Activated T-helper 2 cell treated with anti-CD3 and anti-CD28 coated beads, Interferon-gamma antibody, Interleukin-2, Interleukin-4, amounts not matched to agents 10 μg/mL and 5 μg/mL and 100 μg/mL, durations not matched to agents 14 hours and 24 hours and 36 hours (primary cell): ENCODE measurements at regions not wholly inside any gene's neighbourhood (a gene's known extent, or its start where the extent isn't known, plus 50 kb on each side); places are given as distances from the start of the nearest gene placed in this dataset.

Experiments
- DNase-seq: peaks from one replicate; pipeline ENCODE4 v3.0.0; 2021; ENCODE audit warnings: low spot score
- H3K27ac Mint-ChIP-seq: one replicate; pipeline ENCODE4 v1.8.0; 2021; ENCODE audit warnings: mixed read lengths
- H3K27me3 Mint-ChIP-seq: one replicate; pipeline ENCODE4 v1.8.0; 2021; ENCODE audit warnings: low read depth, mixed read lengths
- H3K36me3 Mint-ChIP-seq: one replicate; pipeline ENCODE4 v1.8.0; 2021; ENCODE audit warnings: low read depth, mixed read lengths
- H3K4me1 Mint-ChIP-seq: one replicate; pipeline ENCODE4 v1.8.0; 2021; ENCODE audit warnings: low read depth, mixed read lengths
- H3K4me3 Mint-ChIP-seq: one replicate; pipeline ENCODE4 v1.8.0; 2021; ENCODE audit warnings: low read depth, mild to moderate bottlenecking, moderate library complexity, mixed read lengths
- H3K9me3 Mint-ChIP-seq: one replicate; pipeline ENCODE4 v1.8.0; 2021; ENCODE audit warnings: mixed read lengths
- intact Hi-C: fragments of 100-400 bp; cut with micrococcal nuclease; formaldehyde crosslinking; loops from one replicate; pipeline ENCODE4 v1.15.1; 2023

- Mint-ChIP-seq H3K36me3 (no peaks in the 10 kb centered on the region), H3K4me1 (peaks cover 9% of the 10 kb centered on the region), H3K27me3 (peaks cover 11% of the 10 kb centered on the region), H3K4me3 (no peak overlapping the region), H3K9me3 (no peaks in the 10 kb centered on the region), H3K27ac (no peak overlapping the region)
- no peak for DNase-seq
- intact Hi-C loops, result no loop called here
Measured at GRCh38 chr17:33514369-33514768, 221.3 kb upstream of the ASIC2 start.

- peaks cover 6% of the 10 kb centered on the region for H3K27me3 Mint-ChIP-seq
- intact Hi-C loops, result no loop called here
- no peaks in the 10 kb centered on the region for H3K9me3 Mint-ChIP-seq
- H3K27ac Mint-ChIP-seq, result no peak overlapping the region
- H3K36me3 Mint-ChIP-seq, result no peaks in the 10 kb centered on the region
- H3K4me1 Mint-ChIP-seq, result peaks cover 9% of the 10 kb centered on the region
- no peak for DNase-seq
- no peak overlapping the region for H3K4me3 Mint-ChIP-seq
Measured at GRCh38 chr17:33515974-33516373, 222.9 kb upstream of the ASIC2 start.

- DNase-seq, result no peak
- intact Hi-C loops, result no loop called here
- H3K9me3 Mint-ChIP-seq, result no peaks in the 10 kb centered on the region
- H3K4me1 Mint-ChIP-seq, result peaks cover 3% of the 10 kb centered on the region
- H3K36me3 Mint-ChIP-seq, result no peaks in the 10 kb centered on the region
- H3K4me3 Mint-ChIP-seq, result no peak overlapping the region
- H3K27me3 Mint-ChIP-seq, result peaks cover 3% of the 10 kb centered on the region
- no peak overlapping the region for H3K27ac Mint-ChIP-seq
Measured at GRCh38 chr17:33516645-33517044, 223.6 kb upstream of the ASIC2 start.

GRCh38 chr17:33517746-33518145, 224.7 kb upstream of the ASIC2 start:
- intact Hi-C loops, result no loop called here
- Mint-ChIP-seq H3K9me3 (no peaks in the 10 kb centered on the region), H3K4me1 (no peaks in the 10 kb centered on the region), H3K27ac (no peak overlapping the region), H3K4me3 (no peak overlapping the region), H3K27me3 (no peaks in the 10 kb centered on the region), H3K36me3 (no peaks in the 10 kb centered on the region)
- DNase-seq, result no peak

GRCh38 chr17:33519692-33520091, 226.6 kb upstream of the ASIC2 start:
- no peaks in the 10 kb centered on the region for H3K36me3 Mint-ChIP-seq
- peaks cover 1% of the 10 kb centered on the region for H3K27me3 Mint-ChIP-seq
- H3K9me3 Mint-ChIP-seq, result no peaks in the 10 kb centered on the region
- no peaks in the 10 kb centered on the region for H3K4me1 Mint-ChIP-seq
- H3K27ac Mint-ChIP-seq, result no peak overlapping the region
- H3K4me3 Mint-ChIP-seq, result no peak overlapping the region
- intact Hi-C loops, result loop anchor here (5.0 kb wide), 2 partner anchors 158 to 233 kb away; no protein-coding TSS in a partner anchor
- no peak for DNase-seq

GRCh38 chr17:33520426-33521330, 227.6 kb upstream of the ASIC2 start:
- Mint-ChIP-seq H3K9me3 (no peaks in the 10 kb centered on the region), H3K4me1 (no peaks in the 10 kb centered on the region), H3K27me3 (peaks cover 1% of the 10 kb centered on the region), H3K36me3 (no peaks in the 10 kb centered on the region), H3K4me3 (no peak overlapping the region), H3K27ac (no peak overlapping the region)
- intact Hi-C loops, result loop anchor here (5.0 kb wide), 2 partner anchors 157 to 232 kb away; no protein-coding TSS in a partner anchor
- DNase-seq, result peak; percentile 14

- Mint-ChIP-seq H3K27ac (no peak overlapping the region), H3K4me3 (no peak overlapping the region), H3K9me3 (no peaks in the 10 kb centered on the region), H3K4me1 (no peaks in the 10 kb centered on the region), H3K36me3 (no peaks in the 10 kb centered on the region), H3K27me3 (peaks cover 1% of the 10 kb centered on the region)
- intact Hi-C loops, result loop anchor here (5.0 kb wide), 2 partner anchors 156 to 231 kb away; no protein-coding TSS in a partner anchor
- no peak for DNase-seq
Measured at GRCh38 chr17:33521784-33522183, 228.7 kb upstream of the ASIC2 start.

- intact Hi-C loops, result loop anchor here (5.0 kb wide), 2 partner anchors 155 to 230 kb away; no protein-coding TSS in a partner anchor
- peaks cover 1% of the 10 kb centered on the region for H3K27me3 Mint-ChIP-seq
- no peaks in the 10 kb centered on the region for H3K9me3 Mint-ChIP-seq
- H3K27ac Mint-ChIP-seq, result no peak overlapping the region
- H3K4me1 Mint-ChIP-seq, result no peaks in the 10 kb centered on the region
- DNase-seq, result no peak
- no peak overlapping the region for H3K4me3 Mint-ChIP-seq
- H3K36me3 Mint-ChIP-seq, result no peaks in the 10 kb centered on the region
Measured at GRCh38 chr17:33522623-33523022, 229.5 kb upstream of the ASIC2 start.

GRCh38 chr17:33523577-33523981, 230.5 kb upstream of the ASIC2 start:
- DNase-seq, result no peak
- intact Hi-C loops, result loop anchor here (5.0 kb wide), 2 partner anchors 154 to 229 kb away; no protein-coding TSS in a partner anchor
- no peak overlapping the region for H3K27ac Mint-ChIP-seq
- H3K36me3 Mint-ChIP-seq, result no peaks in the 10 kb centered on the region
- H3K9me3 Mint-ChIP-seq, result no peaks in the 10 kb centered on the region
- peaks cover 1% of the 10 kb centered on the region for H3K27me3 Mint-ChIP-seq
- no peaks in the 10 kb centered on the region for H3K4me1 Mint-ChIP-seq
- H3K4me3 Mint-ChIP-seq, result no peak overlapping the region

GRCh38 chr17:33525186-33525585, 232.1 kb upstream of the ASIC2 start:
- DNase-seq, result no peak
- peaks cover 1% of the 10 kb centered on the region for H3K27me3 Mint-ChIP-seq
- H3K27ac Mint-ChIP-seq, result no peak overlapping the region
- intact Hi-C loops, result no loop called here
- no peaks in the 10 kb centered on the region for H3K36me3 Mint-ChIP-seq
- no peaks in the 10 kb centered on the region for H3K4me1 Mint-ChIP-seq
- no peak overlapping the region for H3K4me3 Mint-ChIP-seq
- no peaks in the 10 kb centered on the region for H3K9me3 Mint-ChIP-seq

- no peaks in the 10 kb centered on the region for H3K36me3 Mint-ChIP-seq
- H3K4me1 Mint-ChIP-seq, result no peaks in the 10 kb centered on the region
- intact Hi-C loops, result no loop called here
- no peaks in the 10 kb centered on the region for H3K9me3 Mint-ChIP-seq
- H3K27ac Mint-ChIP-seq, result no peak overlapping the region
- H3K4me3 Mint-ChIP-seq, result no peak overlapping the region
- DNase-seq, result no peak
- H3K27me3 Mint-ChIP-seq, result peaks cover 1% of the 10 kb centered on the region
Measured at GRCh38 chr17:33526717-33527116, 233.6 kb upstream of the ASIC2 start.

- Mint-ChIP-seq H3K4me1 (no peaks in the 10 kb centered on the region), H3K27ac (no peak overlapping the region), H3K27me3 (peaks cover 1% of the 10 kb centered on the region), H3K9me3 (no peaks in the 10 kb centered on the region), H3K36me3 (no peaks in the 10 kb centered on the region), H3K4me3 (no peak overlapping the region)
- intact Hi-C loops, result no loop called here
- DNase-seq, result no peak
Measured at GRCh38 chr17:33527290-33527689, 234.2 kb upstream of the ASIC2 start.

GRCh38 chr17:33528846-33529245, 235.8 kb upstream of the ASIC2 start:
- no peak for DNase-seq
- Mint-ChIP-seq H3K4me3 (no peak overlapping the region), H3K36me3 (no peaks in the 10 kb centered on the region), H3K27ac (no peak overlapping the region), H3K9me3 (no peaks in the 10 kb centered on the region), H3K4me1 (no peaks in the 10 kb centered on the region), H3K27me3 (no peaks in the 10 kb centered on the region)
- intact Hi-C loops, result no loop called here
